Inferior parietal cortex (tissue), 1 donor: ENCODE measurements at regions not wholly inside any gene's neighbourhood (a gene's known extent, or its start where the extent isn't known, plus 50 kb on each side); places are given as distances from the start of the nearest gene placed in this dataset.
"Not testable (repeated sequence)": the region's sequence is repeated elsewhere in the genome, so short reads cannot be mapped to it uniquely, and the experiment has no call there.

ENCODE experiments used
- DNase-seq: peaks from one replicate; pipeline ENCODE4 v3.0.0-alpha.2; 2016; ENCODE audit errors: extremely low spot score

- no peak for DNase-seq
Observed at GRCh38 chr6:9316831-9317230, 881.5 kb upstream of the SLC35B3 start.

GRCh38 chr6:9315966-9316650 is 880.8 kb upstream of the SLC35B3 start:
- no peak for DNase-seq

- no peak for DNase-seq
Observed at GRCh38 chr6:9308284-9308683, 872.9 kb upstream of the SLC35B3 start.

- no peak for DNase-seq
Observed at GRCh38 chr6:9307786-9308185, 872.4 kb upstream of the SLC35B3 start.

GRCh38 chr6:9307187-9307586 is 871.8 kb upstream of the SLC35B3 start:
- DNase-seq: no peak

GRCh38 chr6:9295644-9296043 is 860.3 kb upstream of the SLC35B3 start:
- DNase-seq: no peak

GRCh38 chr6:9292975-9293374 is 857.6 kb upstream of the SLC35B3 start:
- DNase-seq: no peak

- not testable (repeated sequence) for DNase-seq
Observed at GRCh38 chr6:9290342-9290741, 855.0 kb upstream of the SLC35B3 start.

GRCh38 chr6:9272671-9273070 is 837.3 kb upstream of the SLC35B3 start:
- DNase-seq: no peak

- no peak for DNase-seq
Observed at GRCh38 chr6:9266741-9267140, 831.4 kb upstream of the SLC35B3 start.

- no peak for DNase-seq
Observed at GRCh38 chr6:9257215-9257614, 821.9 kb upstream of the SLC35B3 start.

- DNase-seq: no peak
Observed at GRCh38 chr6:9254251-9254650, 818.9 kb upstream of the SLC35B3 start.

- no peak for DNase-seq
Observed at GRCh38 chr6:9252799-9253198, 817.5 kb upstream of the SLC35B3 start.

GRCh38 chr6:9250852-9251251 is 815.5 kb upstream of the SLC35B3 start:
- DNase-seq: peak; percentile 32

- DNase-seq: no peak
Observed at GRCh38 chr6:9248133-9248532, 812.8 kb upstream of the SLC35B3 start.

GRCh38 chr6:9240861-9241260 is 805.5 kb upstream of the SLC35B3 start:
- no peak for DNase-seq

- no peak for DNase-seq
Observed at GRCh38 chr6:9236443-9236842, 801.1 kb upstream of the SLC35B3 start.

- DNase-seq: no peak
Observed at GRCh38 chr6:9233686-9234085, 798.3 kb upstream of the SLC35B3 start.

- DNase-seq: no peak
Observed at GRCh38 chr6:9233226-9233625, 797.9 kb upstream of the SLC35B3 start.

- DNase-seq: no peak
Observed at GRCh38 chr6:9225441-9225871, 790.1 kb upstream of the SLC35B3 start.

- DNase-seq: no peak
Observed at GRCh38 chr6:9224539-9224938, 789.2 kb upstream of the SLC35B3 start.

GRCh38 chr6:9213717-9214116 is 778.4 kb upstream of the SLC35B3 start:
- not testable (repeated sequence) for DNase-seq

- DNase-seq: no peak
Observed at GRCh38 chr6:9208966-9209365, 773.6 kb upstream of the SLC35B3 start.

GRCh38 chr6:9205645-9206044 is 770.3 kb upstream of the SLC35B3 start:
- DNase-seq: no peak
